HEK293T (cell line): ENCODE measurements at regions not wholly inside any gene's neighbourhood (a gene's known extent, or its start where the extent isn't known, plus 50 kb on each side); places are given as distances from the start of the nearest gene placed in this dataset.
"Not testable (repeated sequence)": the region's sequence is repeated elsewhere in the genome, so short reads cannot be mapped to it uniquely, and the experiment has no call there.

Source experiments
- CTCF ChIA-PET: fragments of 350-600 bp; formaldehyde crosslinking; extraction: SDS; loops from one replicate; lab custom pipeline; 2021; ENCODE audit warnings: antibody characterized with exemption, inconsistent platforms; lab: Yijun Ruan, JAX
- POLR2A ChIA-PET: fragments of 350-600 bp; formaldehyde crosslinking; extraction: SDS; loops from one replicate; lab custom pipeline; 2020; ENCODE audit warnings: antibody characterized with exemption, inconsistent platforms; lab: Yijun Ruan, JAX
- DNase-seq: peaks from one replicate; pipeline ENCODE4 v3.0.0; 2012; ENCODE audit warnings: mixed read lengths; ENCODE audit errors: extremely low spot score
- ARNT ChIP-seq: fragments of 450-650 bp; IDR thresholded peaks from 2 replicates; pipeline ENCODE4 v1.6.1; 2017; ENCODE audit warnings: mild to moderate bottlenecking
- BHLHE40 ChIP-seq: fragments of 450-650 bp; IDR thresholded peaks from 2 replicates; pipeline ENCODE4 v1.6.1; 2016; ENCODE audit warnings: mild to moderate bottlenecking, moderate library complexity, borderline replicate concordance
- CTBP1 ChIP-seq: fragments of 450-650 bp; IDR thresholded peaks from 2 replicates; pipeline ENCODE4 v1.6.1; 2016; ENCODE audit warnings: borderline replicate concordance
- ELF4 ChIP-seq: fragments of 450-650 bp; IDR thresholded peaks from 2 replicates; pipeline ENCODE4 v1.6.1; 2017; ENCODE audit warnings: antibody characterized with exemption
- FOXA1 ChIP-seq: fragments of 450-650 bp; IDR thresholded peaks from 2 replicates; pipeline ENCODE4 v1.6.1; 2016; ENCODE audit warnings: mild to moderate bottlenecking
- FOXK2 ChIP-seq: fragments of 450-650 bp; IDR thresholded peaks from 2 replicates; pipeline ENCODE4 v1.6.1; 2016; ENCODE audit warnings: mild to moderate bottlenecking
- FOXM1 ChIP-seq: fragments of 450-650 bp; IDR thresholded peaks from 2 replicates; pipeline ENCODE4 v1.6.1; 2017; ENCODE audit warnings: mild to moderate bottlenecking, borderline replicate concordance
- HDGF ChIP-seq: fragments of 450-650 bp; IDR thresholded peaks from 2 replicates; pipeline ENCODE4 v1.6.1; 2017; ENCODE audit warnings: antibody characterized with exemption, borderline replicate concordance
- L3MBTL2 ChIP-seq: fragments of 450-650 bp; conservative IDR thresholded peaks from 2 replicates; pipeline ENCODE4 v1.6.1; 2016; ENCODE audit warnings: mild to moderate bottlenecking
- LEF1 ChIP-seq: fragments of 450-650 bp; IDR thresholded peaks from 2 replicates; pipeline ENCODE4 v1.6.1; 2017; ENCODE audit warnings: mild to moderate bottlenecking, borderline replicate concordance
- NFRKB ChIP-seq: fragments of 450-650 bp; IDR thresholded peaks from 2 replicates; pipeline ENCODE4 v1.6.1; 2016; ENCODE audit warnings: mild to moderate bottlenecking, moderate library complexity
- PKNOX1 ChIP-seq: fragments of 450-650 bp; IDR thresholded peaks from 2 replicates; pipeline ENCODE4 v1.6.1; 2016
- SP1 ChIP-seq: fragments of 450-650 bp; IDR thresholded peaks from 2 replicates; pipeline ENCODE4 v1.6.1; 2017
- SUZ12 ChIP-seq: fragments of 450-650 bp; IDR thresholded peaks from 2 replicates; pipeline ENCODE4 v1.6.1; 2016; ENCODE audit warnings: mild to moderate bottlenecking
- TARDBP ChIP-seq: fragments of 450-650 bp; IDR thresholded peaks from 2 replicates; pipeline ENCODE4 v1.6.1; 2016
- ZNF384 ChIP-seq: fragments of 450-650 bp; IDR thresholded peaks from 2 replicates; pipeline ENCODE4 v1.6.1; 2016

- ChIA-PET POLR2A (no interaction called here), CTCF (no interaction called here)
- TF ChIP-seq BHLHE40 (no peak), L3MBTL2 (no peak), ELF4 (no peak), ARNT (no peak), SUZ12 (no peak), TARDBP (no peak), FOXK2 (no peak), FOXA1 (no peak), HDGF (no peak), CTBP1 (no peak), FOXM1 (no peak), ZNF384 (no peak), PKNOX1 (no peak), LEF1 (no peak), NFRKB (no peak), SP1 (no peak)
- no peak for DNase-seq
Measured at GRCh38 chr17:68675723-68676122, 74.6 kb upstream of the FAM20A start.

- CTCF ChIA-PET, result no interaction called here
- DNase-seq, result no peak
- TF ChIP-seq LEF1, result no peak
- no peak for TF ChIP-seq SP1
- TF ChIP-seq HDGF, result no peak
- no peak for TF ChIP-seq CTBP1
- no peak for TF ChIP-seq FOXK2
- no peak for TF ChIP-seq ARNT
- no peak for TF ChIP-seq BHLHE40
- POLR2A ChIA-PET, result no interaction called here
Measured at GRCh38 chr17:68674029-68674925, 73.1 kb upstream of the FAM20A start.

GRCh38 chr17:68670967-68671693, 70.0 kb upstream of the FAM20A start:
- CTCF ChIA-PET, result no interaction called here
- DNase-seq, result no peak
- POLR2A ChIA-PET, result no interaction called here
- TF ChIP-seq SUZ12 (no peak), HDGF (no peak), ELF4 (no peak), ARNT (no peak), PKNOX1 (no peak), FOXM1 (no peak), LEF1 (no peak), BHLHE40 (no peak), ZNF384 (no peak), CTBP1 (no peak), TARDBP (no peak), L3MBTL2 (no peak)

GRCh38 chr17:68666438-68666837, 65.3 kb upstream of the FAM20A start:
- DNase-seq, CTCF ChIA-PET, POLR2A ChIA-PET: not testable (repeated sequence)

- TF ChIP-seq ARNT, result no peak
- no peak for TF ChIP-seq FOXM1
- TF ChIP-seq HDGF, result no peak
- TF ChIP-seq SUZ12, result no peak
- no peak for TF ChIP-seq L3MBTL2
- TF ChIP-seq ZNF384, result no peak
- no peak for TF ChIP-seq FOXA1
- no peak for TF ChIP-seq BHLHE40
- TF ChIP-seq SP1, result no peak
- TF ChIP-seq FOXK2, result no peak
- no peak for TF ChIP-seq ELF4
- no peak for TF ChIP-seq LEF1
- TF ChIP-seq TARDBP, result no peak
- CTCF ChIA-PET, result no interaction called here
- DNase-seq, result no peak
- POLR2A ChIA-PET, result no interaction called here
Measured at GRCh38 chr17:68665373-68665772, 64.2 kb upstream of the FAM20A start.

GRCh38 chr17:68662479-68662878, 61.3 kb upstream of the FAM20A start:
- POLR2A ChIA-PET, result no interaction called here
- DNase-seq, result no peak
- CTCF ChIA-PET, result no interaction called here
- TF ChIP-seq BHLHE40 (no peak), SUZ12 (no peak), TARDBP (no peak), FOXK2 (no peak), PKNOX1 (no peak), NFRKB (no peak), L3MBTL2 (no peak), SP1 (no peak), CTBP1 (no peak), ARNT (no peak), ELF4 (no peak)
